Keratinocyte (primary cell): ENCODE measurements at regions not wholly inside any gene's neighbourhood (a gene's known extent, or its start where the extent isn't known, plus 50 kb on each side); places are given as distances from the start of the nearest gene placed in this dataset.

Experiments used
- DNase-seq: peaks from one replicate; pipeline ENCODE4 v3.0.0-alpha.2; 2011; ENCODE audit warnings: low read depth, missing footprints, low spot score
- FAIRE-seq: peaks from 2 replicates; lab custom pipeline; 2011; peaks lifted over from hg19 to GRCh38; lab: Jason Lieb, UNC
- H2AFZ ChIP-seq: 2 replicates; pipeline ENCODE4 v1.6.0; 2012; ENCODE audit warnings: low read length, control low read depth, inconsistent platforms; ENCODE audit not compliant: control insufficient read depth
- H3K27ac ChIP-seq: 2 replicates; pipeline ENCODE4 v1.5.1; 2011; ENCODE audit warnings: low read length; ENCODE audit not compliant: control insufficient read depth, insufficient read depth
- H3K27me3 ChIP-seq: 3 replicates; pipeline ENCODE4 v1.6.0; 2011; ENCODE audit warnings: low read length; ENCODE audit not compliant: control insufficient read depth, insufficient read depth; ENCODE audit errors: extremely low read depth
- H3K36me3 ChIP-seq, 2 experiments: 2 replicates in 1 of 2; 3 replicates in 1 of 2; pipeline ENCODE4 v1.5.1; 2011; ENCODE audit warnings: low read length in 2 of 2, mild to moderate bottlenecking in 1 of 2; ENCODE audit not compliant: control insufficient read depth in 2 of 2, insufficient read depth in 2 of 2; ENCODE audit errors: extremely low read depth in 1 of 2
- H3K4me1 ChIP-seq: 3 replicates; pipeline ENCODE4 v1.5.1; 2011; ENCODE audit warnings: low read length; ENCODE audit not compliant: control insufficient read depth, insufficient read depth; ENCODE audit errors: extremely low read depth
- H3K4me2 ChIP-seq: 3 replicates; pipeline ENCODE4 v1.6.0; 2011; ENCODE audit warnings: low read depth, low read length; ENCODE audit not compliant: control insufficient read depth, insufficient read depth; ENCODE audit errors: extremely low read depth
- H3K4me3 ChIP-seq, 3 experiments: fragments of 200-600 bp in 1 of 3; sonication (generic) in 1 of 3; 2 replicates in 2 of 3; 3 replicates in 1 of 3; pipeline ENCODE4 v1.5.1; 2011 to 2016; ENCODE audit warnings: low read length in 3 of 3, mild to moderate bottlenecking in 3 of 3, control low read depth in 2 of 3, inconsistent platforms in 1 of 3, low read depth in 1 of 3, mixed read lengths in 1 of 3, mixed run types in 1 of 3, moderate library complexity in 1 of 3; ENCODE audit not compliant: control insufficient read depth in 2 of 3, insufficient read depth in 2 of 3; ENCODE audit errors: extremely low read depth in 1 of 3
- H3K79me2 ChIP-seq: 2 replicates; pipeline ENCODE4 v1.6.0; 2012; ENCODE audit warnings: low read length; ENCODE audit not compliant: control insufficient read depth, insufficient read depth
- H3K9ac ChIP-seq: 3 replicates; pipeline ENCODE4 v1.6.0; 2011; ENCODE audit warnings: low read length; ENCODE audit not compliant: control insufficient read depth, insufficient read depth; ENCODE audit errors: extremely low read depth
- H3K9me1 ChIP-seq: 3 replicates; pipeline ENCODE4 v1.6.0; 2011; ENCODE audit warnings: low read length; ENCODE audit not compliant: control insufficient read depth, insufficient read depth; ENCODE audit errors: extremely low read depth
- H3K9me3 ChIP-seq: 2 replicates; pipeline ENCODE4 v1.5.1; 2012; ENCODE audit warnings: low read depth, low read length; ENCODE audit not compliant: control insufficient read depth
- H4K20me1 ChIP-seq: 3 replicates; pipeline ENCODE4 v1.6.0; 2011; ENCODE audit warnings: low read length; ENCODE audit not compliant: control insufficient read depth, insufficient read depth; ENCODE audit errors: extremely low read depth
- EZH2 ChIP-seq: IDR thresholded peaks from one replicate; pipeline ENCODE4 v1.6.1; 2012; ENCODE audit warnings: inconsistent platforms, mild to moderate bottlenecking, low read length, moderate library complexity
- dilution Hi-C: fragments of 300-500 bp; cut with MboI; formaldehyde crosslinking; loops from one replicate; pipeline ENCODE4 v1.7.0; 2020; ENCODE audit warnings: low sequenced_read_pairs; ENCODE audit not compliant: extremely low pct_ligation_motif_present
- TF ChIP-seq, protein P1 (sequence below), 3 experiments: IDR thresholded peaks in 1 of 3; conservative IDR thresholded peaks in 1 of 3; optimal IDR thresholded peaks in 1 of 3; 2 replicates in 2 of 3; 3 replicates in 1 of 3; pipeline versions ENCODE3 to v1.5.1; 2011; ENCODE audit warnings: low read length in 3 of 3, mild to moderate bottlenecking in 3 of 3, moderate library complexity in 2 of 3, control low read depth in 1 of 3, inconsistent platforms in 1 of 3; ENCODE audit not compliant: insufficient read depth in 2 of 3; ENCODE audit errors: extremely low read depth in 1 of 3

DNA sequence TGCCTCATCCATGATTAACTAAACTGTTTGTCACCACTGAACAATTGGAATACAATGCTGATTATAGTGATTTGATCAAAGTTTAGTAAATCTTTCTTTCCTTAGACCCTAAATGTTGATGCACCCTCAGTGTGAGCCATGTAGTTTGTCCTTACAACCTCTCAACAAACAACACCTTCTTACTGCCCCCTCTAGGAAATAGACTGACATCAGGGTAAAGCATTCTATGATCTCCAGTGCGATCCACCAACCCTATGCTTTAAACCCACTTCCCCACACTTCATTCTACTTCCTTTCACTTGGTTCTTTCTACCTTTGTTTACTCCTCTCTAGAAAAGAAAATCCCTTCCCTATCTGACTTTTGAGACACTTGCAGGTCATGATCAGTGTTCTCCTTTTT is 1842.5 kb upstream of the PRR20A start:
- DNase-seq = no peak
- H3K9me1 ChIP-seq = no peaks in the 10 kb centered on the region

DNA sequence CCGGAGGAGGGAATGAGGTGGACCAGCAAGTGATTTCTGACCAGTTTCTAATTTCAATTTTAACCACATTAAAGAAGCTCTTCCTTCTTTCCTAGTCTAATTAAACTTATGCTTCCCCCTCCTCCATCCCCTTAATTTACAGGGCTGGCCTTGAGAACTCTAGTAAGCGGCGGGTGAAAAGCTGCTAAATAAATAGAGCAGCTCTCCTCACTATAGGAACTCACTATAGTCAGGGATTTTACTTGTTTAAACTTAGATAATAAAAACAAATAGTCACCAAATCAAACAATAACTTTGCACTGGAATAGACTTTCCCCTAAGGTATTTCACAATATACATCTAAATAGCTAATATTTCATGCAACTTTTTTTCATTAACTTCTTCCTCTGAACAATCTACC is 1838.2 kb upstream of the PRR20A start:
- H3K9me3 ChIP-seq = no peaks in the 10 kb centered on the region
- H3K4me1 ChIP-seq = no peaks in the 10 kb centered on the region
- FAIRE-seq (no peak), DNase-seq (no peak)
- TF ChIP-seq EZH2 = no peak
- TF ChIP-seq, protein P1, sequence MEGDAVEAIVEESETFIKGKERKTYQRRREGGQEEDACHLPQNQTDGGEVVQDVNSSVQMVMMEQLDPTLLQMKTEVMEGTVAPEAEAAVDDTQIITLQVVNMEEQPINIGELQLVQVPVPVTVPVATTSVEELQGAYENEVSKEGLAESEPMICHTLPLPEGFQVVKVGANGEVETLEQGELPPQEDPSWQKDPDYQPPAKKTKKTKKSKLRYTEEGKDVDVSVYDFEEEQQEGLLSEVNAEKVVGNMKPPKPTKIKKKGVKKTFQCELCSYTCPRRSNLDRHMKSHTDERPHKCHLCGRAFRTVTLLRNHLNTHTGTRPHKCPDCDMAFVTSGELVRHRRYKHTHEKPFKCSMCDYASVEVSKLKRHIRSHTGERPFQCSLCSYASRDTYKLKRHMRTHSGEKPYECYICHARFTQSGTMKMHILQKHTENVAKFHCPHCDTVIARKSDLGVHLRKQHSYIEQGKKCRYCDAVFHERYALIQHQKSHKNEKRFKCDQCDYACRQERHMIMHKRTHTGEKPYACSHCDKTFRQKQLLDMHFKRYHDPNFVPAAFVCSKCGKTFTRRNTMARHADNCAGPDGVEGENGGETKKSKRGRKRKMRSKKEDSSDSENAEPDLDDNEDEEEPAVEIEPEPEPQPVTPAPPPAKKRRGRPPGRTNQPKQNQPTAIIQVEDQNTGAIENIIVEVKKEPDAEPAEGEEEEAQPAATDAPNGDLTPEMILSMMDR (optimal IDR thresholded peaks at IDR 0.05 in 1 of 3, IDR thresholded peaks at IDR 0.05 in 1 of 3, conservative IDR thresholded peaks at IDR 0.05 in 1 of 3; ENCODE audit: extremely low read depth in 1 of 3, insufficient read depth in 2 of 3, low read length in 3 of 3) = no peak
- no peaks in the 10 kb centered on the region for H3K36me3 ChIP-seq
- H2AFZ ChIP-seq = no peak overlapping the region
- H3K4me3 ChIP-seq = no peak overlapping the region
- H3K27ac ChIP-seq = no peak overlapping the region
- no peaks in the 10 kb centered on the region for H3K9me1 ChIP-seq
- H3K79me2 ChIP-seq = no peaks in the 10 kb centered on the region
- H3K27me3 ChIP-seq = no peaks in the 10 kb centered on the region
- no peaks in the 10 kb centered on the region for H4K20me1 ChIP-seq
- no peak overlapping the region for H3K9ac ChIP-seq
- H3K4me2 ChIP-seq = no peak overlapping the region
- dilution Hi-C loops = no loop called here

More for the DNA sequence above, 1842.5 kb upstream of the PRR20A start:
- no peak for TF ChIP-seq EZH2
- TF ChIP-seq, protein P1 (optimal IDR thresholded peaks at IDR 0.05 in 1 of 3, IDR thresholded peaks at IDR 0.05 in 1 of 3, conservative IDR thresholded peaks at IDR 0.05 in 1 of 3; ENCODE audit: extremely low read depth in 1 of 3, insufficient read depth in 2 of 3, low read length in 3 of 3) = no peak
- Histone ChIP-seq H3K27ac (no peak overlapping the region), H3K4me3 (no peak overlapping the region), H2AFZ (no peak overlapping the region), H3K27me3 (no peaks in the 10 kb centered on the region), H4K20me1 (no peaks in the 10 kb centered on the region), H3K9me3 (no peaks in the 10 kb centered on the region), H3K4me2 (no peak overlapping the region), H3K79me2 (no peaks in the 10 kb centered on the region), H3K36me3 (no peaks in the 10 kb centered on the region), H3K4me1 (no peaks in the 10 kb centered on the region), H3K9ac (no peak overlapping the region)
- dilution Hi-C loops = no loop called here
- no peak for FAIRE-seq
